HAP-1 (cell line): ENCODE measurements at regions not wholly inside any gene's neighbourhood (a gene's known extent, or its start where the extent isn't known, plus 50 kb on each side); places are given as distances from the start of the nearest gene placed in this dataset.

Experiments used
- DNase-seq, 2 experiments: peaks; one replicate each; pipeline ENCODE4 v3.0.0-alpha.2; 2016 to 2020; ENCODE audit warnings: low spot score in 2 of 2
- H3K27me3 ChIP-seq: fragments of 250-450 bp; sonication (Bioruptor Pico); 2 replicates; pipeline ENCODE4 v1.5.1; 2020; ENCODE audit warnings: low read depth, mild to moderate bottlenecking, moderate library complexity
- H3K36me3 ChIP-seq: fragments of 250-450 bp; sonication (Bioruptor Pico); replicated peaks from 2 replicates; pipeline ENCODE4 v1.5.1; 2020; ENCODE audit warnings: mild to moderate bottlenecking
- H3K4me1 ChIP-seq: fragments of 250-450 bp; sonication (Bioruptor Pico); 2 replicates; pipeline ENCODE4 v1.5.1; 2020; ENCODE audit warnings: mild to moderate bottlenecking
- H3K4me3 ChIP-seq: fragments of 250-450 bp; sonication (Bioruptor Pico); 2 replicates; pipeline ENCODE4 v1.5.1; 2020; ENCODE audit warnings: mild to moderate bottlenecking, moderate library complexity
- H3K9me3 ChIP-seq: fragments of 250-450 bp; sonication (Bioruptor Pico); 2 replicates; pipeline ENCODE4 v1.5.1; 2020; ENCODE audit warnings: mild to moderate bottlenecking, moderate library complexity
- in situ Hi-C: fragments of 300-500 bp; cut with MboI; formaldehyde crosslinking; loops from 3 replicates; pipeline ENCODE4 v1.14.3; 2020; ENCODE audit warnings: low sequenced_read_pairs, inconsistent platforms, mixed read lengths

DNA sequence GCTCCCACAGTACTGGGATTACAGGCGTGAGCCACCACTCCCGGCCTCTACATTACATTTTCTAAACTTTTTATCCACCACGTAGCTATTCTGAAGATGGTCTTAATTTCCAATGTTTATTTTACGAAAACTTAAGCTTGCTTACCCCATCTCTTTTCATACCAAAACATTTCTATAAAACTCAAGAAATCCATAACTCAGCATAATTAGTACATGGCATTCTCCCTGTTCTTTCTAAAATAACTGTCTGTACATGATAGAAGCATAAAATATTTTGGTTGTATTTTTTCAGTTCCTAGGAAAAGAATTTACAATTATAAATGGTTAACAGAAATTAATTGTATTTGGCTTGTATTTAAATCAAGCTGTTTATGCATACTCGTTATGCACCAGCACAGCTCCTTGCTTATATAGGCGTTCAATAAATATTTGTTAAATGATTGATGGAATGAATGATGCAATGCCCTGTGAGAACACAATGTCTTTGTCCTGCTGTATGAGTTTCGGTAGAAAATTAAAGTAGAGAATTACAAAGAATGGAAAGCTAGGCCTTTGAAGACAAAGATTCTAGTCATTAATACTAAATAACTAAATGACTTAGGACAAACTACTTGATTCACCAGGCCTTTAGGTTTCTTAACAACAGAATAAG, 384.2 kb downstream of the EFNA5 start:
- Histone ChIP-seq H3K27me3 (no peaks in the 10 kb centered on the region), H3K4me3 (no peak overlapping the region), H3K4me1 (peaks cover 12% of the 10 kb centered on the region), H3K9me3 (no peaks in the 10 kb centered on the region), H3K36me3 (no peaks in the 10 kb centered on the region)
- in situ Hi-C loops, result no loop called here
- no peak for DNase-seq

- Histone ChIP-seq H3K9me3 (no peaks in the 10 kb centered on the region), H3K36me3 (no peaks in the 10 kb centered on the region), H3K27me3 (no peaks in the 10 kb centered on the region), H3K4me3 (no peak overlapping the region), H3K4me1 (peaks cover 12% of the 10 kb centered on the region)
- no peak for DNase-seq
- in situ Hi-C loops, result no loop called here
Measured at GRCh38 chr5:107285772-107286171, 385.0 kb downstream of the EFNA5 start.

GRCh38 chr5:107284822-107285525, 385.8 kb downstream of the EFNA5 start:
- H3K36me3 ChIP-seq, result no peaks in the 10 kb centered on the region
- DNase-seq, result no peak
- in situ Hi-C loops, result no loop called here

GRCh38 chr5:107282061-107282460, 388.7 kb downstream of the EFNA5 start:
- Histone ChIP-seq H3K4me3 (no peak overlapping the region), H3K36me3 (no peaks in the 10 kb centered on the region), H3K4me1 (peaks cover 12% of the 10 kb centered on the region), H3K27me3 (no peaks in the 10 kb centered on the region), H3K9me3 (no peaks in the 10 kb centered on the region)
- in situ Hi-C loops, result no loop called here
- no peak for DNase-seq

More at GRCh38 chr5:107284822-107285525, 385.8 kb downstream of the EFNA5 start:
- H3K4me3 ChIP-seq, result no peak overlapping the region
- H3K9me3 ChIP-seq, result no peaks in the 10 kb centered on the region
- no peaks in the 10 kb centered on the region for H3K27me3 ChIP-seq
- peaks cover 12% of the 10 kb centered on the region for H3K4me1 ChIP-seq

- no peak for DNase-seq
- Histone ChIP-seq H3K4me3 (no peak overlapping the region), H3K27me3 (no peaks in the 10 kb centered on the region), H3K4me1 (peaks cover 12% of the 10 kb centered on the region), H3K36me3 (no peaks in the 10 kb centered on the region), H3K9me3 (no peaks in the 10 kb centered on the region)
- in situ Hi-C loops, result no loop called here
Measured at GRCh38 chr5:107278774-107279173, 392.0 kb downstream of the EFNA5 start.

DNA sequence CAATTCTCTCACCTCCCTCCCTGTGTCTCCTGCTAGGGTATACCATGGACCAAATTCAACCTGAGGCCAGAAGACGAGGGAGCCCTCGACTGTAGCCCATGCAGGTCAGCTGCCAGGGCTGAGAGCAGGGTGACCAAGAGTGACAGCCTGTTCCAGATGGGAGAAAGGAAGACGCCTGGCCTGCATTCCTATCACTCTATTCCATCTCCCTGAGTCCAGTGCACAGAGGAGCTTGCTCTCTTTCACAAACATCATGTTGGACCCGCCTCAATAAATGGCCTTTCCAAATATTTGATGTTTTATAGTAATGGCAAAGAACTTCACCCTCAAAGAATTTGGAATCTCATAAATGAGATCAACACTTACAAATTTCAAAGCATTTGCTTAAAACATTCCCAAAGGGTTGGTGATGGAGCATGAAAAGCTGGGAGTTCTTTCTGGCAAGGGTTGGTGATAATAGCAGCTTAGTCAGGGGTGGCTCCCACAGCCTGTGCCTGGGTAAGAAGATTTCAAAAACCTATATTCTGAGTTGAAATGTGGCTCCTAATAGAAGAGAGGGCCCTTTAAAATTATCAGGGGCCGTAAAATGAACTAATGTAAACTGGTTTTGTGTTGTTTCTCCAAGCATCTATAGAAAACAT, 393.1 kb downstream of the EFNA5 start:
- Histone ChIP-seq H3K27me3 (no peaks in the 10 kb centered on the region), H3K4me1 (peaks cover 10% of the 10 kb centered on the region), H3K4me3 (no peak overlapping the region), H3K9me3 (no peaks in the 10 kb centered on the region), H3K36me3 (no peaks in the 10 kb centered on the region)
- DNase-seq, result no peak
- in situ Hi-C loops, result no loop called here

GRCh38 chr5:107275333-107275732, 395.4 kb downstream of the EFNA5 start:
- DNase-seq, result no peak
- peaks cover 20% of the 10 kb centered on the region for H3K4me1 ChIP-seq
- in situ Hi-C loops, result no loop called here
- no peaks in the 10 kb centered on the region for H3K27me3 ChIP-seq
- H3K36me3 ChIP-seq, result no peaks in the 10 kb centered on the region
- no peak overlapping the region for H3K4me3 ChIP-seq
- H3K9me3 ChIP-seq, result no peaks in the 10 kb centered on the region

DNA sequence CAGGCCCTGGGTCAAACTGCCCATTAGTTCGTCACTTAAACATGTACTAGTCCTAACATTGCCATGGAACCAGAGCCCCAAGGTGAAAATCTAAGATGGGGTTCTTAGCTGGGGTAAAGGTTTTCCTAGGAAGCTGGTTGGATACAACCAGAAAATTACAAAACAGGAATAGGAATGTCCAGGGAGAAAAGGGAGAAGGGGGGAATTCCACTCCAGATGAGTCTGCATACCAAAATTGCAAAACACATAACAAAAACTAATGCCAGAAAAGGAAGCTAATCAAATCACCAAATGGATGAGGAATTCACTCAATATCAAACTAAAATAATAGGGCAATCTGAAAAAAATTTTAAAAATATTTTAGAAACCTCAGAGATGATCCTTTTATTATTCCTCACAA, 396.2 kb downstream of the EFNA5 start:
- no peak for DNase-seq
- in situ Hi-C loops, result no loop called here
- H3K4me3 ChIP-seq, result no peak overlapping the region

GRCh38 chr5:107272954-107273353, 397.8 kb downstream of the EFNA5 start:
- no peak overlapping the region for H3K4me3 ChIP-seq
- H3K36me3 ChIP-seq, result no peaks in the 10 kb centered on the region
- no peaks in the 10 kb centered on the region for H3K9me3 ChIP-seq
- no peak for DNase-seq
- H3K27me3 ChIP-seq, result no peaks in the 10 kb centered on the region
- H3K4me1 ChIP-seq, result peaks cover 26% of the 10 kb centered on the region
- in situ Hi-C loops, result no loop called here

More for the DNA sequence above, 396.2 kb downstream of the EFNA5 start:
- no peaks in the 10 kb centered on the region for H3K36me3 ChIP-seq
- H3K4me1 ChIP-seq, result peaks cover 26% of the 10 kb centered on the region
- no peaks in the 10 kb centered on the region for H3K27me3 ChIP-seq
- no peaks in the 10 kb centered on the region for H3K9me3 ChIP-seq

GRCh38 chr5:107272509-107272908, 398.2 kb downstream of the EFNA5 start:
- Histone ChIP-seq H3K36me3 (no peaks in the 10 kb centered on the region), H3K4me3 (no peak overlapping the region), H3K9me3 (no peaks in the 10 kb centered on the region), H3K27me3 (no peaks in the 10 kb centered on the region), H3K4me1 (peaks cover 26% of the 10 kb centered on the region)
- no peak for DNase-seq
- in situ Hi-C loops, result no loop called here

GRCh38 chr5:107271682-107272350, 398.9 kb downstream of the EFNA5 start:
- in situ Hi-C loops, result no loop called here
- Histone ChIP-seq H3K4me3 (no peak overlapping the region), H3K9me3 (no peaks in the 10 kb centered on the region), H3K4me1 (peaks cover 26% of the 10 kb centered on the region), H3K36me3 (no peaks in the 10 kb centered on the region), H3K27me3 (no peaks in the 10 kb centered on the region)
- peak; percentile 57 to 97 for DNase-seq

DNA sequence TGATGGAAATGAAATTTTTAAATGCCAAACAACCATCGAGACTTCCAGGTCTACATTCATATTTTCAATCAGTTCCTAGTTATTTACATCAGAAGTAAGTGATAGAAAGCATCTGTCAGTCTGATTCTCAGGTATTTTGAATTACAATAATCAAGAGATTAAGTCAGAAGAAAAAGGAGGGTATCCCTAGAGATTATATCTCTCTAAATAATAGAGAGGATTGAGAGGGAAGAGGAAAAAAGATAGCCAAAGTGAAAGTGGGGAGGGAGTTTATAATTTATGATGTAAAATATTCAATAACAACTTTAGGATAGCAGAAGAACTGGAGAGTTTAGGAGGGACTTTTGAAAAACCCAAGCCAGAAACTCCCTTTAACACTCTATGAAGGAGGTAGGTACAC, 400.2 kb downstream of the EFNA5 start:
- no peak overlapping the region for H3K4me3 ChIP-seq
- H3K9me3 ChIP-seq, result no peaks in the 10 kb centered on the region
- DNase-seq, result peak in 1 of 2 experiments; percentile 95
- H3K4me1 ChIP-seq, result peaks cover 26% of the 10 kb centered on the region
- in situ Hi-C loops, result no loop called here
- H3K36me3 ChIP-seq, result no peaks in the 10 kb centered on the region
- no peaks in the 10 kb centered on the region for H3K27me3 ChIP-seq

- Histone ChIP-seq H3K36me3 (no peaks in the 10 kb centered on the region), H3K27me3 (no peaks in the 10 kb centered on the region), H3K9me3 (no peaks in the 10 kb centered on the region), H3K4me1 (peaks cover 26% of the 10 kb centered on the region), H3K4me3 (no peak overlapping the region)
- DNase-seq, result no peak
- in situ Hi-C loops, result no loop called here
Measured at GRCh38 chr5:107269678-107270077, 401.1 kb downstream of the EFNA5 start.

GRCh38 chr5:107269256-107269655, 401.5 kb downstream of the EFNA5 start:
- Histone ChIP-seq H3K36me3 (no peaks in the 10 kb centered on the region), H3K9me3 (no peaks in the 10 kb centered on the region), H3K4me3 (no peak overlapping the region), H3K4me1 (peaks cover 26% of the 10 kb centered on the region), H3K27me3 (no peaks in the 10 kb centered on the region)
- DNase-seq, result no peak
- in situ Hi-C loops, result no loop called here
